HL-60 (cell line): ENCODE measurements at regions not wholly inside any gene's neighbourhood (a gene's known extent, or its start where the extent isn't known, plus 50 kb on each side); places are given as distances from the start of the nearest gene placed in this dataset.

ENCODE experiments used
- GABPA ChIP-seq: IDR thresholded peaks from 2 replicates; pipeline ENCODE4 v1.6.1; 2012; ENCODE audit warnings: low read depth
- POLR2AphosphoS5 ChIP-seq: IDR thresholded peaks from 2 replicates; pipeline ENCODE4 v1.6.1; 2012; ENCODE audit warnings: low read depth
- SPI1 ChIP-seq: IDR thresholded peaks from 2 replicates; pipeline ENCODE4 v1.6.1; 2012; ENCODE audit warnings: low read depth, mild to moderate bottlenecking, borderline replicate concordance
- TF ChIP-seq, protein P1 (sequence below): IDR thresholded peaks from one replicate; pipeline ENCODE4 v1.5.1; 2011; ENCODE audit warnings: low read length, control low read depth, inconsistent platforms; ENCODE audit not compliant: insufficient read depth
- TF ChIP-seq, protein P2 (sequence below): IDR thresholded peaks from 2 replicates; pipeline ENCODE4 v1.6.1; 2012; ENCODE audit warnings: low read depth; ENCODE audit not compliant: insufficient replicate concordance

GRCh38 chr5:17365811-17366138, 132.3 kb upstream of the TAF11L2 start:
- TF ChIP-seq, protein P1, sequence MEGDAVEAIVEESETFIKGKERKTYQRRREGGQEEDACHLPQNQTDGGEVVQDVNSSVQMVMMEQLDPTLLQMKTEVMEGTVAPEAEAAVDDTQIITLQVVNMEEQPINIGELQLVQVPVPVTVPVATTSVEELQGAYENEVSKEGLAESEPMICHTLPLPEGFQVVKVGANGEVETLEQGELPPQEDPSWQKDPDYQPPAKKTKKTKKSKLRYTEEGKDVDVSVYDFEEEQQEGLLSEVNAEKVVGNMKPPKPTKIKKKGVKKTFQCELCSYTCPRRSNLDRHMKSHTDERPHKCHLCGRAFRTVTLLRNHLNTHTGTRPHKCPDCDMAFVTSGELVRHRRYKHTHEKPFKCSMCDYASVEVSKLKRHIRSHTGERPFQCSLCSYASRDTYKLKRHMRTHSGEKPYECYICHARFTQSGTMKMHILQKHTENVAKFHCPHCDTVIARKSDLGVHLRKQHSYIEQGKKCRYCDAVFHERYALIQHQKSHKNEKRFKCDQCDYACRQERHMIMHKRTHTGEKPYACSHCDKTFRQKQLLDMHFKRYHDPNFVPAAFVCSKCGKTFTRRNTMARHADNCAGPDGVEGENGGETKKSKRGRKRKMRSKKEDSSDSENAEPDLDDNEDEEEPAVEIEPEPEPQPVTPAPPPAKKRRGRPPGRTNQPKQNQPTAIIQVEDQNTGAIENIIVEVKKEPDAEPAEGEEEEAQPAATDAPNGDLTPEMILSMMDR = no peak
- TF ChIP-seq, protein P2, sequence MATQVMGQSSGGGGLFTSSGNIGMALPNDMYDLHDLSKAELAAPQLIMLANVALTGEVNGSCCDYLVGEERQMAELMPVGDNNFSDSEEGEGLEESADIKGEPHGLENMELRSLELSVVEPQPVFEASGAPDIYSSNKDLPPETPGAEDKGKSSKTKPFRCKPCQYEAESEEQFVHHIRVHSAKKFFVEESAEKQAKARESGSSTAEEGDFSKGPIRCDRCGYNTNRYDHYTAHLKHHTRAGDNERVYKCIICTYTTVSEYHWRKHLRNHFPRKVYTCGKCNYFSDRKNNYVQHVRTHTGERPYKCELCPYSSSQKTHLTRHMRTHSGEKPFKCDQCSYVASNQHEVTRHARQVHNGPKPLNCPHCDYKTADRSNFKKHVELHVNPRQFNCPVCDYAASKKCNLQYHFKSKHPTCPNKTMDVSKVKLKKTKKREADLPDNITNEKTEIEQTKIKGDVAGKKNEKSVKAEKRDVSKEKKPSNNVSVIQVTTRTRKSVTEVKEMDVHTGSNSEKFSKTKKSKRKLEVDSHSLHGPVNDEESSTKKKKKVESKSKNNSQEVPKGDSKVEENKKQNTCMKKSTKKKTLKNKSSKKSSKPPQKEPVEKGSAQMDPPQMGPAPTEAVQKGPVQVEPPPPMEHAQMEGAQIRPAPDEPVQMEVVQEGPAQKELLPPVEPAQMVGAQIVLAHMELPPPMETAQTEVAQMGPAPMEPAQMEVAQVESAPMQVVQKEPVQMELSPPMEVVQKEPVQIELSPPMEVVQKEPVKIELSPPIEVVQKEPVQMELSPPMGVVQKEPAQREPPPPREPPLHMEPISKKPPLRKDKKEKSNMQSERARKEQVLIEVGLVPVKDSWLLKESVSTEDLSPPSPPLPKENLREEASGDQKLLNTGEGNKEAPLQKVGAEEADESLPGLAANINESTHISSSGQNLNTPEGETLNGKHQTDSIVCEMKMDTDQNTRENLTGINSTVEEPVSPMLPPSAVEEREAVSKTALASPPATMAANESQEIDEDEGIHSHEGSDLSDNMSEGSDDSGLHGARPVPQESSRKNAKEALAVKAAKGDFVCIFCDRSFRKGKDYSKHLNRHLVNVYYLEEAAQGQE = no peak
- TF ChIP-seq POLR2AphosphoS5 (no peak), GABPA (no peak), SPI1 (no peak)
